ENCODE measurements at regions not wholly inside any gene's neighbourhood (a gene's known extent, or its start where the extent isn't known, plus 50 kb on each side); places are given as distances from the start of the nearest gene placed in this dataset.

- TF ChIP-seq GATA3 (IDR thresholded peaks at IDR 0.05; ENCODE audit: low read depth, low read length) (no peak), GATA2 (IDR thresholded peaks at IDR 0.05; ENCODE audit: low read depth, low read length) (no peak)
Observed at GRCh38 chr4:188934320-188934962, 795.2 kb downstream of the TRIML1 start.

All from SH-SY5Y (cell line).